ENCODE measurements at regions not wholly inside any gene's neighbourhood (a gene's known extent, or its start where the extent isn't known, plus 50 kb on each side); places are given as distances from the start of the nearest gene placed in this dataset.

GRCh38 chr10:69741252-69741651 is 60.5 kb upstream of the COL13A1 start:
- FAIRE-seq = no peak

GRCh38 chr10:69741671-69742355 is 59.9 kb upstream of the COL13A1 start:
- no peak for FAIRE-seq

GRCh38 chr10:69742356-69742695 is 59.4 kb upstream of the COL13A1 start:
- FAIRE-seq = no peak

GRCh38 chr10:69742928-69743602 is 58.6 kb upstream of the COL13A1 start:
- no peak for FAIRE-seq

- no peak for FAIRE-seq
These were observed 56.7 kb upstream of the COL13A1 start for GRCh38 chr10:69744971-69745370.

GRCh38 chr10:69745698-69746097 is 56.0 kb upstream of the COL13A1 start:
- FAIRE-seq = no peak

GRCh38 chr10:69747179-69747578 is 54.5 kb upstream of the COL13A1 start:
- FAIRE-seq = no peak

GRCh38 chr10:69748621-69749020 is 53.1 kb upstream of the COL13A1 start:
- FAIRE-seq = no peak

GRCh38 chr10:69749178-69750010 is 52.3 kb upstream of the COL13A1 start:
- FAIRE-seq = no peak

GRCh38 chr10:69750011-69750373 is 51.7 kb upstream of the COL13A1 start:
- no peak for FAIRE-seq

- no peak for FAIRE-seq
These were observed 51.0 kb upstream of the COL13A1 start for GRCh38 chr10:69750725-69751124.

GRCh38 chr10:69751214-69751613 is 50.5 kb upstream of the COL13A1 start:
- FAIRE-seq = no peak

All from colon (tissue), 2 donors.